Bronchial epithelial cell (primary cell): ENCODE measurements at regions not wholly inside any gene's neighbourhood (a gene's known extent, or its start where the extent isn't known, plus 50 kb on each side); places are given as distances from the start of the nearest gene placed in this dataset.
"Not testable (repeated sequence)": the region's sequence is repeated elsewhere in the genome, so short reads cannot be mapped to it uniquely, and the experiment has no call there.

Experiments used
- DNase-seq: peaks from one replicate; pipeline ENCODE4 v3.0.0-alpha.2; 2010; ENCODE audit warnings: low read depth
- FAIRE-seq: peaks from 2 replicates; lab custom pipeline; 2011; peaks lifted over from hg19 to GRCh38; lab: Jason Lieb, UNC
- H3K27me3 ChIP-seq: 2 replicates; pipeline ENCODE4 v1.5.1; 2011; ENCODE audit warnings: low read length; ENCODE audit not compliant: control insufficient read depth, insufficient read depth
- H3K36me3 ChIP-seq: 2 replicates; pipeline ENCODE4 v1.5.1; 2011; ENCODE audit warnings: low read length; ENCODE audit not compliant: control insufficient read depth, insufficient read depth
- H3K4me3 ChIP-seq: 2 replicates; pipeline ENCODE4 v1.5.1; 2011; ENCODE audit warnings: mild to moderate bottlenecking, low read depth, low read length, control low read depth
- CTCF ChIP-seq: IDR thresholded peaks from 2 replicates; pipeline ENCODE4 v1.5.1; 2011; ENCODE audit warnings: mild to moderate bottlenecking, moderate library complexity, low read length, control low read depth, inconsistent platforms; ENCODE audit not compliant: insufficient read depth, severe bottlenecking

GRCh38 chr9:117827456-117827855, 123.3 kb downstream of the TLR4 start:
- no peak for DNase-seq
- Histone ChIP-seq H3K36me3 (no peaks in the 10 kb centered on the region), H3K4me3 (no peak overlapping the region), H3K27me3 (no peaks in the 10 kb centered on the region)
- no peak for TF ChIP-seq CTCF
- no peak for FAIRE-seq

GRCh38 chr9:117828466-117828865, 124.3 kb downstream of the TLR4 start:
- no peak for TF ChIP-seq CTCF
- FAIRE-seq, result no peak
- Histone ChIP-seq H3K36me3 (no peaks in the 10 kb centered on the region), H3K4me3 (no peak overlapping the region), H3K27me3 (no peaks in the 10 kb centered on the region)
- DNase-seq, result no peak

- Histone ChIP-seq H3K4me3 (no peak overlapping the region), H3K36me3 (no peaks in the 10 kb centered on the region), H3K27me3 (no peaks in the 10 kb centered on the region)
- no peak for TF ChIP-seq CTCF
- DNase-seq (no peak), FAIRE-seq (no peak)
Observed at GRCh38 chr9:117835798-117836197, 131.6 kb downstream of the TLR4 start.

- no peak for FAIRE-seq
- H3K4me3 ChIP-seq, result no peak overlapping the region
- no peaks in the 10 kb centered on the region for H3K36me3 ChIP-seq
- no peaks in the 10 kb centered on the region for H3K27me3 ChIP-seq
- DNase-seq, result no peak
- TF ChIP-seq CTCF, result no peak
Observed at GRCh38 chr9:117839862-117840261, 135.7 kb downstream of the TLR4 start.

- DNase-seq, FAIRE-seq, H3K36me3 ChIP-seq, H3K27me3 ChIP-seq, H3K4me3 ChIP-seq: not testable (repeated sequence)
Observed at GRCh38 chr9:117851836-117852461, 147.7 kb downstream of the TLR4 start.

GRCh38 chr9:117858561-117858960, 154.4 kb downstream of the TLR4 start:
- no peaks in the 10 kb centered on the region for H3K36me3 ChIP-seq
- no peak for TF ChIP-seq CTCF

More at GRCh38 chr9:117858561-117858960, 154.4 kb downstream of the TLR4 start:
- H3K4me3 ChIP-seq, result no peak overlapping the region
- no peak for FAIRE-seq
- H3K27me3 ChIP-seq, result no peaks in the 10 kb centered on the region
- DNase-seq, result no peak
